Thoracic aorta (tissue), 2 donors: ENCODE measurements at regions not wholly inside any gene's neighbourhood (a gene's known extent, or its start where the extent isn't known, plus 50 kb on each side); places are given as distances from the start of the nearest gene placed in this dataset.

ENCODE experiments used
- ATAC-seq: fragments of 150-250 bp; one replicate; pipeline ENCODE4 v1.8.0; 2017; ENCODE audit warnings: low read depth; ENCODE audit not compliant: insufficient number of reproducible peaks, low FRiP score
- DNase-seq: peaks from one replicate; pipeline ENCODE4 v3.0.0-alpha.2; 2020; ENCODE audit warnings: low spot score
- H3K27ac ChIP-seq, 2 donors: fragments of 200-600 bp; sonication (generic); 1 replicate in 1 of 2; 2 replicates in 1 of 2; pipeline ENCODE4 v1.5.1; 2016; ENCODE audit warnings: mild to moderate bottlenecking in 2 of 2, moderate library complexity in 2 of 2
- H3K27me3 ChIP-seq: fragments of 200-600 bp; sonication (generic); replicated peaks from 2 replicates; pipeline ENCODE4 v1.6.0; 2016; ENCODE audit warnings: mild to moderate bottlenecking; ENCODE audit not compliant: insufficient read depth
- H3K36me3 ChIP-seq: fragments of 200-600 bp; sonication (generic); one replicate; pipeline ENCODE4 v1.5.1; 2016
- H3K4me1 ChIP-seq, 2 donors: fragments of 200-600 bp; sonication (generic); 1 replicate in 1 of 2; 2 replicates in 1 of 2; pipeline versions ENCODE4 v1.5.1 to v1.6.0; 2016; ENCODE audit warnings: low read depth in 2 of 2, mild to moderate bottlenecking in 1 of 2; ENCODE audit not compliant: control insufficient read depth in 1 of 2
- H3K4me3 ChIP-seq: fragments of 200-600 bp; sonication (generic); 2 replicates; pipeline ENCODE4 v1.5.1; 2016; ENCODE audit warnings: mild to moderate bottlenecking
- H3K9me3 ChIP-seq: fragments of 200-600 bp; sonication (generic); 2 replicates; pipeline ENCODE4 v1.5.1; 2016
- TF ChIP-seq, protein P1 (sequence below): fragments of 200-600 bp; sonication (generic); IDR thresholded peaks from one replicate; pipeline ENCODE4 v1.5.1; 2019; ENCODE audit warnings: antibody characterized with exemption

DNA sequence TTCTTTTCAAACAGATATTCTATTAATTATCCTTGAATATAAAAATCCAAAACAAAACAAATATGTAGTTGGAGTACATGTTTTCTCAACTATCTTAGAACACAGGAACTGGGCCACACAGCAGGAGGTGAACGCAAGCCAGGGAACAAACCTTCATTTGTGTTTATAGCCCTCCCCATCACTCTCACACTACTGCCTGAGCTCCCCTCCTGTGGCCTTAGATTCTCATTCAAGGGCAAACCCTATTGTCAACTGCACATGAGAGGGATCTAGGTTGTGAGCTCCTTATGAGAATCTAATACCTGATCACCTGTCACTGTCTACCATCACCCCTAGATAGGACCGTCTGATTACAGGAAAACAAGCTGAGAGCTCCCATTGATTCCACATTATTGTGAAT is 427.1 kb upstream of the PRR20A start:
- Histone ChIP-seq H3K4me3 (no peak overlapping the region), H3K36me3 (no peaks in the 10 kb centered on the region), H3K27me3 (no peaks in the 10 kb centered on the region), H3K4me1 (no peaks in the 10 kb centered on the region), H3K27ac (no peak overlapping the region), H3K9me3 (no peaks in the 10 kb centered on the region)
- TF ChIP-seq, protein P1, sequence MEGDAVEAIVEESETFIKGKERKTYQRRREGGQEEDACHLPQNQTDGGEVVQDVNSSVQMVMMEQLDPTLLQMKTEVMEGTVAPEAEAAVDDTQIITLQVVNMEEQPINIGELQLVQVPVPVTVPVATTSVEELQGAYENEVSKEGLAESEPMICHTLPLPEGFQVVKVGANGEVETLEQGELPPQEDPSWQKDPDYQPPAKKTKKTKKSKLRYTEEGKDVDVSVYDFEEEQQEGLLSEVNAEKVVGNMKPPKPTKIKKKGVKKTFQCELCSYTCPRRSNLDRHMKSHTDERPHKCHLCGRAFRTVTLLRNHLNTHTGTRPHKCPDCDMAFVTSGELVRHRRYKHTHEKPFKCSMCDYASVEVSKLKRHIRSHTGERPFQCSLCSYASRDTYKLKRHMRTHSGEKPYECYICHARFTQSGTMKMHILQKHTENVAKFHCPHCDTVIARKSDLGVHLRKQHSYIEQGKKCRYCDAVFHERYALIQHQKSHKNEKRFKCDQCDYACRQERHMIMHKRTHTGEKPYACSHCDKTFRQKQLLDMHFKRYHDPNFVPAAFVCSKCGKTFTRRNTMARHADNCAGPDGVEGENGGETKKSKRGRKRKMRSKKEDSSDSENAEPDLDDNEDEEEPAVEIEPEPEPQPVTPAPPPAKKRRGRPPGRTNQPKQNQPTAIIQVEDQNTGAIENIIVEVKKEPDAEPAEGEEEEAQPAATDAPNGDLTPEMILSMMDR = no peak
- ATAC-seq (no peak), DNase-seq (no peak)

DNA sequence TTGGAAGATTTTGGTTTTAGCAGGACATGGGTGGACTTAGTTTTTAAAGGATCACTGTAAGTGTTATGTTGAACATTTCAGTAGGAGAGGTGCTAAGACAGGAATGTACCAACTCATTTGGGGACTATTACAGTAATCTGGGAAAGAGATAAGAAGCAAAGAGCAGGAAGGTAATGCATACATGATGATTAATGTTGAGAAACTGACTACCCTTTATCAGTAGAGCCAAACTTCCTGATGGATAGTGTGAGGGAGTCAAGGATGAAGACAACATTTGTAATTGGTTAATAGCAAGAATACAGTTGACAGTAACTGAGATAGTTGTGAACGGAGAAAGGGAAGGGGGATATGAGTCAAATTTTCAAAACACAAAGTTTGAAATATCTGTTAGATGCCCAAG is 421.9 kb upstream of the PRR20A start:
- no peak overlapping the region for H3K4me3 ChIP-seq
- H3K36me3 ChIP-seq = no peaks in the 10 kb centered on the region
- H3K9me3 ChIP-seq = no peaks in the 10 kb centered on the region
- TF ChIP-seq, protein P1 = no peak
- no peak overlapping the region for H3K27ac ChIP-seq
- DNase-seq (no peak), ATAC-seq (no peak)
- no peaks in the 10 kb centered on the region for H3K27me3 ChIP-seq
- no peaks in the 10 kb centered on the region for H3K4me1 ChIP-seq

DNA sequence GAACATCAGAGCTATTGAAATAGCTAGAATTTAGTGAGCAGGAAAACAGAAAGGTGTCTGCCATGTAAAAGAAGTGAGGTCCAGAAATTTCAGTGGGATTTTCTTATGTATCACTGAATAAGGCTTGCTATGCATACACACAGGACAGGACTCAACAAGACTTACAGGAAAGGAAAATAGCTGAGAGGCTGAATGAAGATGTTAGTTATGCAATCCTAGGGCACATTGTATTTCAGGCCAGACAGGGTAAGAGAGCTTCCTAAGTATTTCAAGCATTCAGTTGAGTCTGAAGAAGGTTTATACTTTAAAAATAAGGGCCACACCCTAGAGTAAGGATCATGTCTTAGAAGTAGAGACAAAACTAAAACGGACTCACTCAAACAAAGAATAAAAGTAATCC is 419.9 kb upstream of the PRR20A start:
- Histone ChIP-seq H3K27ac (no peak overlapping the region), H3K36me3 (no peaks in the 10 kb centered on the region), H3K9me3 (no peaks in the 10 kb centered on the region), H3K4me1 (no peaks in the 10 kb centered on the region), H3K27me3 (no peaks in the 10 kb centered on the region), H3K4me3 (no peak overlapping the region)
- ATAC-seq (no peak), DNase-seq (no peak)
- TF ChIP-seq, protein P1 = no peak

DNA sequence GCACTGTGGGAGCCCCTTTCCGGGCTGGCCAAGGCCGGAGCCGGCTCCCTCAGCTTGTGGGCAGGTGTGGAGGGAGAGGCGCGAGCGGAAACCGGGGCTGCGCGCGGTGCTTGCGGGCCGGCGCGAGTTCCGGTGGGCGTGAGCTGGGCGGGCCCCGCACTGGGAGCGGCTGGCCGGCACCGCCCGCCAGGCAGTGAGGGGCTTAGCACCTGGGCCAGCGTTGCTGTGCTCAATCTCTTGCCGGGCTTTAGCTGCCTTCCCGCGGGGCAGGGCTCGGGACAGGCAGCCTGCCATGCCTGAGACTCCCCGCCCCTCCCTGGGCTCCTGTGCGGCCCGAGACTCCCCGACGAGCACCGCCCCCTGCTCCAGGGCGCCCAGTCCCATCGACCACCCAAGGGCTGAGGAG is 405.2 kb upstream of the PRR20A start:
- H3K9me3 ChIP-seq = no peaks in the 10 kb centered on the region
- no peak overlapping the region for H3K4me3 ChIP-seq
- TF ChIP-seq, protein P1 = no peak
- H3K27ac ChIP-seq = no peak overlapping the region
- no peak for DNase-seq
- H3K27me3 ChIP-seq = no peaks in the 10 kb centered on the region
- no peaks in the 10 kb centered on the region for H3K4me1 ChIP-seq
- no peaks in the 10 kb centered on the region for H3K36me3 ChIP-seq
- no peak for ATAC-seq

DNA sequence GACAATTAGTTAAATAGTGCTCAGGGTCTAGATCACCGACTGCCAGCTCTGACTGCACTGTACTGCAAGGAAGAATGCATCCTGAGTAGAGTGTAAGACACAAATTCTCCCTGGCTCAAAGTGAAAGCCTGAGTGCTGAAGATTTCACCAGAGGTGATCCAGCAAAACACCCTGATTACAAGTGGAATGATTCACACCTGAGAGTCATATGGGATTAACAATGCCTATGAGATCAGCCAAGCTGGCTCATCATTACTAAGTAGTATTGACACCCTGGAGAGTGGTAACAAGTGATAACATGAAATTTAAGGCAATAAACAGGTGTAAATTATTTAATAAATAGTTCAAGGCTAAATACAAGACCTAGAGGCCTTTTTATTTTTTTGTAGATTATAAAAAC is 403.8 kb upstream of the PRR20A start:
- no peaks in the 10 kb centered on the region for H3K27me3 ChIP-seq
- DNase-seq (no peak), ATAC-seq (no peak)
- H3K36me3 ChIP-seq = no peaks in the 10 kb centered on the region
- H3K4me1 ChIP-seq = no peaks in the 10 kb centered on the region
- TF ChIP-seq, protein P1 = no peak
- H3K9me3 ChIP-seq = no peaks in the 10 kb centered on the region
- H3K27ac ChIP-seq = no peak overlapping the region
- no peak overlapping the region for H3K4me3 ChIP-seq
